ENCODE measurements at regions not wholly inside any gene's neighbourhood (a gene's known extent, or its start where the extent isn't known, plus 50 kb on each side); places are given as distances from the start of the nearest gene placed in this dataset.

GRCh38 chr5:84618262-84618661 lies 233.6 kb upstream of the EDIL3 start:
- TF ChIP-seq HOXA7 (CRISPR knock-in tag; IDR thresholded peaks at IDR 0.05) = no peak
- no peak for TF ChIP-seq CTCF (IDR thresholded peaks at IDR 0.05)
- TF ChIP-seq POLR2A (IDR thresholded peaks at IDR 0.05; ENCODE audit: low read length) = no peak
- no peak for TF ChIP-seq EP300 (IDR thresholded peaks at IDR 0.05)
- TF ChIP-seq BHLHE40 (IDR thresholded peaks at IDR 0.05; ENCODE audit: low read depth, low read length) = no peak
- TF ChIP-seq USF2 (IDR thresholded peaks at IDR 0.05) = no peak
- TF ChIP-seq ESRRA (IDR thresholded peaks at IDR 0.05; ENCODE audit: borderline replicate concordance, low read length) = no peak
- TF ChIP-seq HDAC2 (IDR thresholded peaks at IDR 0.05) = no peak
- no peak for TF ChIP-seq REST (IDR thresholded peaks at IDR 0.05)
- no peak for TF ChIP-seq MYC (IDR thresholded peaks at IDR 0.05; ENCODE audit: borderline replicate concordance, low read length)
